HT1080 (cell line): ENCODE measurements at regions not wholly inside any gene's neighbourhood (a gene's known extent, or its start where the extent isn't known, plus 50 kb on each side); places are given as distances from the start of the nearest gene placed in this dataset.
"Not testable (repeated sequence)": the region's sequence is repeated elsewhere in the genome, so short reads cannot be mapped to it uniquely, and the experiment has no call there.

Experiments
- DNase-seq: peaks from one replicate; pipeline ENCODE4 v3.0.0-alpha.2; 2015; ENCODE audit warnings: low read depth

DNA sequence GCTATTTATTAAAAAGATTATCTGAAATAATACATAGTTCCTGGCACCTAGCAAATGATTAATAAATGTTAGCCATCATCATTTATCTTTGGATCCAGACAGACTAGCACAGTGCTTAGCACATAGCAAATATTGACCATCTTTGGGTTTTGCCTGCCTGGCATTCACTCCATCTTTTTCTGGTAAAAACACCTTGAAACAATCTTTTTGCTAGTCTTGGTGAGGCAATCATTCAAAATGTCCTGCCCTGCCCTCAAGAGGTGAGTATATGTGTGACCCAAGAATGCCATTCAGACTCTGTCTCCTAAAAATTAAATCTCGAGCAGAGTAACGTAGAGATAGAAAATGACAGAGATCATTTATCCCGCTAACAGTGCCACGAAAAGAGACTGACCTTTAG is 78.3 kb upstream of the ZNF280D start:
- DNase-seq, result no peak

DNA sequence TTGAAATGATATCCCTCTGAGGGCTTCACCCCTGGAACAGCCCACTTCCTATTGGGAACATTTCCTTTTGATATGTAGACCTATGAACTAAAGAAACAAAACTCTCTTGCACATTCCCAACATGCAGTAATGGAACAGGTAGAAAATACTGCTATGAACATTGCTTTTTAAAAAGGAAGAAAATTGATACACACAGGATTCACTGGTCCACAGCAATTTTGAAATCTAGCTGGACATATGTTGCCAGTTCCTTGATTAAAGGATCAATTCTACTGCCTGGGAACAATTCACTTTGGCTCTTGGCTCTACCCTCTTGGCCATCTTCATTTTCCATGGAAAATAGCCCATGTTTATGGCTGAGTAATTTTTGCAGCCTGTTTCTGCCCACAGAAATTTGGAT is 74.9 kb upstream of the ZNF280D start:
- no peak for DNase-seq

DNA sequence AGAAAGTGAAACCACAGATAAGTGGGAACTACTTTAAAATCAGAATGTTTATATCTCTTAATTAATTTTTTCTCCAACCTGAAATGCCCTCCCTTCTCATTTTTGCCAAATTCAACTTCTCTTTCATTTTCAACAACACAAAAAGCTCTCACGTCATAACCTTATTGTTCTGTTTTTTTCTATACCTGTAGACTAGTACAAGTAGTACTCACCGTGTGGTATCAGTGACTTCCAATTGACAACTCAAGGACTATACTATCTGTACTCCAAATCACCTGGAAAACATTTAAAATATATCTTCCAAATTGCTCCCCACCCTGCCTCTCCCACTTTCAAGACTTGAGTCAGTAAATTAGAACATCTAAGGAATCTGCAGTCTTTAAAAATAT is 72.8 kb upstream of the ZNF280D start:
- no peak for DNase-seq

DNA sequence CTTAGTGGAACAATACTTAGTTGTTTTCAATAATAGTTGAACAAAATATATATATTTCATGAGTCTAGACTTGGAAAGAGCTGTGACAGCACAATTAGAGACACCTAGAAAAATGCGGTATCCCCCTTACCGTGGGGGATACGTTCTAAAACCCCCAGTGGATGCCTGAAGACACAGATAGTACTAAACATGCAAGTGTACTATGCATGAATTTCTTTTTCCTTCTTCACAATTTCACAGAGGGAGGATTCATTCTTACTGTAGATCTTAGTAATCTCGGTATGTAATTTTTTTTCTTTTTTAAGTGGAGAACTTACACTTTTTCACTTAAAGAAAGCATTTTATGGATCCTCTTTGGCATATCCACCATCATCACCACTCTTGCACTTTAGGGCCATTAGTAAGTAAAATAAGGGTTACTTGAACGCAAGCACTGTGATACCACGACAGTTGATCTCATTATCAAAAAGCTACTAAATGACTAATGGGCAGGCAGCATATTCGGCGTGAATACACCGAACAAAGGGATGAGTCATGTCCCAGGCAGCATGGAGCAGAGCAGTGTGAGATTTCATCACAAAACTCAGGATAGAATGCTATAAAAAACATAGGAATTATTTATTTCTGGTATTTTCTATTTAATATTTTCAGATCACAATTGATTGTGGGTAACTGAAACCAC is 72.3 kb upstream of the ZNF280D start:
- DNase-seq, result peak; percentile 81

DNA sequence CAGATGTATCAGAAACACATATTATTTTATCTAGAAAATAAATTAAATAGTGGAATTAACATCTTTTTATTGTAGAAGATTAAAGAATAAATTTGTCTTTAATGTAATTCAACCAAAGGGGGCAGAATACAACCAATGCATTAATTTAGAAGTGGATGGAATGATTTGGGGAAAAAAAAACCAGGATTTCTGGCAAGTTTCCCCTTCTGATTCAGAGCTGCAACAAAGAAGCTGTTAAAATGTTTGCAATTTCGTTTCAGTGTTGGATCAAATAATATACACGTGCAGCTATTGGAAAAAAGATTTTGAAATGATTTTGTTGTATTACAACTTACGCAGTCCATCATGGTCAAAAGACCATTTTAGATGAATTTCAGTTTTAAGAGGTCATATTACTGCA is 71.6 kb upstream of the ZNF280D start:
- no peak for DNase-seq

DNA sequence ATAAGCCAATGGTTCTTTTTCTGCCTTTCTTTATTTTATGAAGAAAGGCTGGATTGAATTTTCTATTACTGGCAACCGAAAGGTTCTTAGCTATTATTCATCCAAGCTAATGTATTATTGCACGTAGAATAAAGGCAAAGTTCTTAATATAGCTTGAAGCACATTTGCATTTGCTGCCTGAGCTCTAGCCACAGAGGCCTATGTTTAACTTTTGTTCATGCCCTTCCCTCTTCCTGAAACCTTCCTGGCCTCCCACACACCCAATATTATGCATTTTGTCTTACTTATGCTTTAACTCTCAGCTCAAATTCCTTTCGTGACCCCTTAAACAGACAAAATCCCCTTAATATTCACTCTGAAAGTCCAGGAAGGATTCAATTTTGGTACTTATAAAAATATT is 71.0 kb upstream of the ZNF280D start:
- no peak for DNase-seq

DNA sequence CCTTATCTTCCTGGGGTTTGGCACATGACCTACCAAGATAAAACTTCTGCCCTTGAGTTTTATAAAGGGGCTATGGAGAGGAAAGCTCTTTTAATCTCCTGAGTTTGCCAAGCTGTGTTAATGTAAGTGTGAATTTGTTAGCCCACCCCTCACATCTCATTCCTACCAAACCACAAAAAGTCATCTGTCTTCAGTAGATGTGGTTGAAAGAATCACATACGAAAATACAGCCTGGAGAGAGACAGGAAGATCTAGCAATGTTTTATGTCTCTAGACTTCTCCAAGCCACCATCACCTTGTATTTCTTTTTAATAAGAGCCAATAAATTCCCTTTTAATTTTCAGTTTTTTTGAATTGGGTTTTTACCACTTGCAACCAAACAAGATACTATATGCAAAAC is 68.9 kb upstream of the ZNF280D start:
- DNase-seq, result no peak

DNA sequence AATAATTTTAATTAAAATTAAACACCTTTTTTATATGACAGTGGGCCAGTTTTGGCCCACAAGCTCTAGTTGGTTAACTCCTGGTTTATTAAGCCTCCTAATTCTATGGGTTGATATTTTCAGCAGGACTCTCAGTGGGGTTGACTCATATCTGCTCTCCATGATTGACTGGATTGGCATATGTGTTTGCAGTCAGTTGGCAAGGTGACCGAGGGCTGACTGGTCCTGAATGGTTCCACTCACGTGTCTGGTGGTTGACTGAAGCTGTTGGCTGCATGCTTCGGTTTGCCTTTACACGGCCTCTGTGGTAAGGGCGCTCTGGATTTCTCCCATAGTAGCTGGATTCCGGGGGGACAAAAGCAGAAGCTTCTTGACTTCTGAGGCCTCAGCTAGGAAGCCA is 65.3 kb upstream of the ZNF280D start:
- peak; percentile 88 for DNase-seq

DNA sequence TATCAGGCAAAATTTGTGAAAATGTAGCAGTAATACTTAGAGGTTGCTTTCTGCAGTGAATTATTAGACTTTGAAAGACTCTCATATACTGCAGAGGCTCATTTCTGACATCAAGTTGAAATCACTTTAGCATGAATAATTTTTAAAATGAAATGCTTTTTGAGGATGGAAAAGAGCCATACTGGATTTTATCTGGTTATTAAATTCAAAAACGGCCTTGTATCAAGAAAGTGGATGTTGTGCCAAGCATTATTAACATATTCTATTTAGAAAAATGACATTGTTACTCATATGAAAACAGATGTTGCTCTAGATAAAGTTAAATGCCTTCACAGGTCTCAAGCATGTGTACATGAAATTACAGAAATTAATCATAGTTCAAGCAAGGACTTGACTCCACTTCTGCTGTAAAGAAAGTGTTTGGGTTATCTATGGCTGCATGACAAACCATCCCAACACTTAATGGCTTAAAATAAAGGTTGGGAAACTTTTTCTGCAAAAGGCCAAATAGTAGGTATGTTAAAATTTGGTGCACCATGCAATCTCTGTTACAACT is 64.5 kb upstream of the ZNF280D start:
- no peak for DNase-seq

DNA sequence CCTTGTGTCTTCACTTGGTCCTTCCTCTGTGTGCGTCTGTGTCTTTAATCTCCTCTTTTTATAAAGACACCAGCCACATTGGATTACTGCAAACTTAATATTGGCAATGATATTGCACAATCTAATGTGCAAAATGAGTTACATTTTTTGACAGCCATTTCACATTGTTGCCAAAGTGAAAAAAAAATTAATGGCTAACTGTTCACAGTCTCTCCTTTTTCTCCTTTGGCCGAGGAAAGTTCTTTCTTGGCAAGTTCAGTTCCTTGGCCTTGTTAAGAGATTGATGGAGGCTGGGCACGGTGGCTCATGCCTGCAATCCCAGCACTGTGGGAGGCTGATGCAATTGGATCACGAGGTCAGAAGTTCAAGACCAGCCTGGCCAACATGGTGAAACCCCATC is 62.2 kb upstream of the ZNF280D start:
- no peak for DNase-seq

DNA sequence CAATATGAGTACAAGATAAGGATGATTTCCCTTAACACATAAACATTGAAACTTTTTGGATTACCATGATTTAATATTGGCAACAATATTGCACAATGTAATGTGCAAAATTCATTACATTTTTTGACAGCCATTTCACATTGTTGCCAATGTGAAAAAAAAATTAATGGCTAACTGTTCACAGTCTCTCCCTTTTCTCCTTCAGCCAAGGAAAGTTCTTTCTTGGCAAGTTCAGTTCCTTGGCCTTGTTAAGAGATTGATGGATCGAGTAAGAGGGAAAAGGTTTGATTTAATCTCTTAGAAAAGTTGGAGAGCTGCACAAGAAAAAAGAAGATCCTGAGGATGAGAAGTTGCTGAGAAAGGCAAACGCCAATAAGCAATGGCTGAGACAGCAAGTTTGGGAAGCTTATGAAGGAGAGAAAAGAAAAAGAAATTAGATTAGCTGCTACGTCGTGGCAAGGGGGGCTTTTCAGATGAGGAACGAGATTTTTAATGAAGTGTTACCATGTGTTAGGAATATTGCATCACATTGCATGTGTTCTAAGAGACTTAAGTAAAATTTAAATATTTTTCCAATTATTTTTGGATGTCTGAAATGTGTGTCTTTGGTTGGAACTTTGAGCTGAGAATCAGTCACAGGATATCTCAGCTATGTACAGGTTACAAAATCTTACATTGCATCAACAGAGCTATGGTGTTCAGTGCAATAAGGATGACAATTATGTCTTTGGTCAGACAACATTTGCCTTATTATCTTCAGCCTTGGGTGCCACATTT is 61.4 kb upstream of the ZNF280D start:
- no peak for DNase-seq

DNA sequence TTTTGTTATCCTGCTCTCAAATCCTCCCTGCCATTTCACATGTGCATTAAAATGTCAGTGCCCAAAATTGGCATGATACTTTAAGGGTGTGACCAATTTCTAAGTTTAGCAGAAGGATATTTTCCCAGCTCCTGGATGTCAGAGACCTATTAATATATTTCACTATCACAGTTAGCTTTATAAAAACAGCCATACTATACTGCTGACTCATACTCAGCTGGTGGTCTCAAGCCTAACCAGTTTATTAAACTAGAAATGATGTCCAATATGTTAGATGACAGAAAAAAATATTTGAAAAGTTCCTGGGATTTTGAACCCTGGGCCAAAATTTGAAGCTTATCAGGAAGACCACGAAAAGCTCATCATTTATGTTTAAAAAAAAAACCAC is 60.9 kb upstream of the ZNF280D start:
- peak; percentile 33 for DNase-seq

DNA sequence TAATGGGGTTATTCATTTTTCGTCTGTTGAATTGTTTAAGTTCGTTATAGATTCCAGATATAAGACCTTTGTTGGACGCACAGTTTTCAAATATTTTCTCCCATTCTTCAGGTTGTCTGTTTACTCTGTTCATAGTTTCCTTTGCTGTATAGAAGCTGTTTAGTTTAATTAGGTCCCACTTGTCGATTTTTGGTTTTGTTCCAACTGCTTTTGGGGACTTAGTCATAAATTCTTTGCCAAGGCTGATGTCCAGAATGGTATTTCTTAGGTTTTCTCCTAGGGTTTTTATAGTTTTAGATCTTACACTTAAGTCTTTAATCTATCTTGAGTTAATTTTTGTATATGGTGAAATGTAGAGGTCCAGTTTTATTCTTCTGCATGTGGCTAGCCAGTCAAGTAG is 58.9 kb upstream of the ZNF280D start:
- no peak for DNase-seq

DNA sequence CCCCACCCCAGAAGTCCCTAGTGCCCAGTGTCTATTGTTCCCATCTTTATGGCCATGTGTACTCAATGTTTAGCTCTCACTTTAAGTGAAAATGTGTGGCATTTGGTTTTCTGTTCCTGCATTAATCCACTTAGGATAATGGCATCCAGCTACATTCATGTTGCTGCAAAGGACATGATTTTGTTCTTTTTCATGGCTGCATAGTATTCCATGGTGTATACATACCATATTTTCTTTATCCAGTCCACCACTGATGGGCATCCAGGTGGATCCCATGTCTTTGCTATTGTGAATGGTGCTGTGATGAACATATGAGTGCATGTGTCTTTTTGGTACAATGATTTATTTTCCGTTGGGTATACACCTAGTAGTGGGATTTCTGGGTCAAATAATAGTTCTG is 58.2 kb upstream of the ZNF280D start:
- not testable (repeated sequence) for DNase-seq

DNA sequence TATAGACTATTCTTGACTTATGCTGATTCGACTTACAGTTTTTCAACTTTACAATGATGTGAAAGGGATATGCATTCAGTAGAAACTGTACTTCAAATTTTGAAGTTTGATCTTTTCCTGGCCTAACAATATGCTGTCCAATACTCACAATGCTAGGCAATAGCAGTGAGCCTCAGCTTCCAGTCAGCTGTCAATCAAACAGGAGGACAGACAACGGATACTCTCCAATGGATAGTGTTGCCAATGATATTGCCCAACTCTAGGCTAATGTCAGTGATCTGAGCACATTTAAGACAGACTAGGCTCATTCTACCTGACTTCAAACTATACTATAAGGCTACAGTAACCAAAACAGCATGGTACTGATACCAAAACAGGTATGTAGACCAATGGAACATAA is 55.0 kb upstream of the ZNF280D start:
- DNase-seq, result no peak

DNA sequence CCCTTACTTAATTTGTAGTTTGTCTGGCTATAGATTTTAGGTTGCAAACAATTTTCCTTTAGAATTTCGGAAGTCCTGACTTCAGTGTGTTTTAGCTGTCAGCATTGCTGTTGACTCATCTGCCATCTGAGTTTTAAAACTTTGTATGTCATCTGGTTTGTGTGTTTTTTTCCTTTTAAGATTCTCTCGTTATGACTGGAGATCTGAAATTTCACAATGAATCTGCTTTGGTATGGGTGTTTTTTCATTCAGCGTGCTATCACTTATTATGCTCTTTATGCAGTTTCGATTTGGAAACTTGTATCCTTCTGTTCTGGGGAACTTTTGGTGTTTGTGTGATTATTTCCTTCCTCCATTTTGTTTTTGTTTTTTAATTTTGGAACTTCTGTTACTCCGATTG is 53.7 kb upstream of the ZNF280D start:
- no peak for DNase-seq

DNA sequence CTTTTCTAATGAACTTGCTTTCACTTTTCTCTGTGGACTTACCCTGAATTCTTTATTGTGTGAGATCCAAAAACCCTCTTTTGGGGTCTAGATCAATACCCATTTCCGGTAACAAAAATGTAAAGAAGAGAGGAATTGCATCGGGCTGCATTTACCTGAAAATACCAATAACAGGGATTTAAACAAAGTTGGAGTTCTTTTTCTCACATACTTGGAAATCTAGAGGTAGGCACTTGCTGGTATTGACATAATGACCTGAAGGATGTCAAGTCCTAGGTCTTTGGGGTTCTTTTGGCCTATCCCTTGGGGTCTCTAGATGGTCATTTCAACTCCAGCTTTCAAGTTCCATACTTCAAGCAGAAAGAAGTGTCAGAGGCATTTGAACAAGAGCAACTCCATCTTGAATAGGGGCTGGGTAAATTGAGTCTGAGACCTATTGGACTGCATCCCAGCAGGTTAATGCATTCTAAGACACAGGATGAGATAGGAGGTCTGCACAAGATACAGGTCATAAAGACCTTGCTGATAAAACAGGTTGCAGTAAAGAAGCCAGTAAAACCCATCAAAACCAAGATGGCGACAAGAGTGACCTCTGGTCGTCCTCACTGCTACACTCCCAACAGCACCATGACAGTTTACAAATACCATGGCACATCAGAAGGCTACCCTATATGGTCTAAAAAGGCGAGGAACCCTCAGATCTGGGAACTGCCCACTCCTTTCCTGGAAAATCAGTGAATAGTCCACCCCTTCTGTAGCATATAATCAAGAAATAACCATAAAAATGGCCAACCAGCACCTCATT is 50.8 kb upstream of the ZNF280D start:
- DNase-seq, result no peak

DNA sequence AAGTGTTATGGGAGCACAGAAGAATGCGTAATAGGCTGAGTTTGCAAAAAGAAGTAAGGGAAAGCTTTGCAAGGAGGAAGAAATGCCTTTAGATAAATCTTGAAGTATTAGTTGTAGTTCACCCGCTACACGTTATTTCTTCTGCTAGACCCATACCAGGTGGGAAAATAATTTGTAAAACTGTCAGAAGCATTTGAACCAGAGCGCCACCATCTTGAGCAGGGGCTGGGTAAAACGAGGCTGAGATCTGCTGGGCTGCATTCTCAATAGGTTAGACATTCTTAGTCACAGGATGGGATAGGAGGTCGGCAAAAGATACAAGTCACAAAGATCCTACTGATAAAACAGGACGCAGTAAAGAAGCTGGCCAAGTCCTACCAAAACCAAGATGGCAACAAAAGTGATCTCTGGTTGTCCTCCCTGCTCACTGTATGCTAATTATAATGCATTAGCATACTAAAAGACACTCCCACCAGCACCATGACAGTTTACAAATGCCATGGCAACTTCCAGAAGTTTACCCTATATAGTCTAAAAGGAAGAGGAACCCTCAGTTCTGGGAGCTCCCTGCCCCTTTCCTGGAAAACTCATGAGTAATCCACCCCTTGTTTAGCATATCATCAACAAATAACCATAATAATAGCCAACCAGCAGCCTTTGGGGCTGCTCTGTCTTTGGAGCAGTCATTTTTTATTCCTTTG is 50.0 kb upstream of the ZNF280D start:
- DNase-seq, result no peak
